ENCODE measurements at regions not wholly inside any gene's neighbourhood (a gene's known extent, or its start where the extent isn't known, plus 50 kb on each side); places are given as distances from the start of the nearest gene placed in this dataset.

DNA sequence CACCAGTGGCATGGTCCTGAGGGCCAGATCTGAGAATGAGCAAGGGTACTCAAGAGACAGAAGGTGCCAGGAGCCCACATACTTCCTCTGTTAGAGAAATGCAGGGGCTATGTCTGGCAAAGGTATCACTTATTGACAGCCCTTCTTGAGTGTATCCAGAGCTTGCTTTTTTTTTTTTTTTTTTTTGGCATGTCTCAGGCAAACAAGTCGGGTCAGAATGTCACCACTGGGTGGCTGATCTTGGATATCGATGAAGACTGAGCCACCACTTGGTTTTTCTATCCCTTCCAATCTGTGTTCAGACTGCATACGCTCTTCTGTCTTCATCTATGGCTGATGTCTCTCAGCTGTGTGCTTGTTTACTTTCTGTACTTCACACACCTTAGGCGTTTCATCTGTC, 363.4 kb upstream of the C2CD4B start:
- H4K20me1 ChIP-seq (ENCODE audit: insufficient read depth, poor library complexity, severe bottlenecking): no peaks in the 10 kb centered on the region
- DNase-seq (ENCODE audit: low spot score): no peak

DNA sequence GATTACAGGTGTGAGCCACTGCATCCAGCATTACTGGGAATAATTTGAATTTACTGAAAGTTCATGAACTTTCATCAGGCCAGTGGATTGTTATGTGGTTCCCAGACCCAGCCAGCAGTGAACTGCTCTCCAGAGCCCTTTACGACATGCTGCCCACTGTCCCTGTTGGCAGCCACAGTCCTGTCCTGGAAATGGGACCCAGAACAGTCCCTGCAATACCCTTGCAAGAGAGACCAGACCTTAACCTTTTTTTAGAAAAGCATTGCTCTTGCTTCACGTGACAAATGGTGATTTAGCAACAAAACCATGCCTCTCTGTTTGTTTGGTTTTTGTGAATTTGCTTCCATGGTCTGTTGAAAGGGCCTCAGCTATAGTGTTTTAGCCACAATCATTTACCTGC, 367.3 kb upstream of the C2CD4B start:
- Histone ChIP-seq H3K27me3 (no peaks in the 10 kb centered on the region), H3K4me1 (ENCODE audit: insufficient read depth) (no peaks in the 10 kb centered on the region), H3K79me2 (peaks cover 15% of the 10 kb centered on the region), H3K4me2 (no peak overlapping the region), H3K4me3 (no peak overlapping the region), H3K36me3 (replicated peaks; ENCODE audit: insufficient read depth, low read depth) (no peaks in the 10 kb centered on the region), H3K9me3 (ENCODE audit: low read depth) (no peaks in the 10 kb centered on the region), H4K20me1 (ENCODE audit: insufficient read depth, poor library complexity, severe bottlenecking) (no peaks in the 10 kb centered on the region), H3K9me2 (replicated peaks; ENCODE audit: insufficient read depth) (no peaks in the 10 kb centered on the region), H2AFZ (no peak overlapping the region), H3K27ac (no peak overlapping the region)
- DNase-seq (ENCODE audit: low spot score): no peak
- TF ChIP-seq EZH2phosphoT487 (IDR thresholded peaks at IDR 0.05; ENCODE audit: low read depth, severe bottlenecking, unreplicated experiment): no peak
- no peak for TF ChIP-seq EZH2 (IDR thresholded peaks at IDR 0.05; ENCODE audit: borderline replicate concordance)
- TF ChIP-seq, protein P1, sequence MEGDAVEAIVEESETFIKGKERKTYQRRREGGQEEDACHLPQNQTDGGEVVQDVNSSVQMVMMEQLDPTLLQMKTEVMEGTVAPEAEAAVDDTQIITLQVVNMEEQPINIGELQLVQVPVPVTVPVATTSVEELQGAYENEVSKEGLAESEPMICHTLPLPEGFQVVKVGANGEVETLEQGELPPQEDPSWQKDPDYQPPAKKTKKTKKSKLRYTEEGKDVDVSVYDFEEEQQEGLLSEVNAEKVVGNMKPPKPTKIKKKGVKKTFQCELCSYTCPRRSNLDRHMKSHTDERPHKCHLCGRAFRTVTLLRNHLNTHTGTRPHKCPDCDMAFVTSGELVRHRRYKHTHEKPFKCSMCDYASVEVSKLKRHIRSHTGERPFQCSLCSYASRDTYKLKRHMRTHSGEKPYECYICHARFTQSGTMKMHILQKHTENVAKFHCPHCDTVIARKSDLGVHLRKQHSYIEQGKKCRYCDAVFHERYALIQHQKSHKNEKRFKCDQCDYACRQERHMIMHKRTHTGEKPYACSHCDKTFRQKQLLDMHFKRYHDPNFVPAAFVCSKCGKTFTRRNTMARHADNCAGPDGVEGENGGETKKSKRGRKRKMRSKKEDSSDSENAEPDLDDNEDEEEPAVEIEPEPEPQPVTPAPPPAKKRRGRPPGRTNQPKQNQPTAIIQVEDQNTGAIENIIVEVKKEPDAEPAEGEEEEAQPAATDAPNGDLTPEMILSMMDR (IDR thresholded peaks at IDR 0.05; ENCODE audit: poor library complexity): no peak
- 69% methylated on average over 2 of the region's 2 CpGs for WGBS (ENCODE audit: low lambda C conversion rate, missing lambda C conversion rate)

More for the DNA sequence above, 363.4 kb upstream of the C2CD4B start:
- Histone ChIP-seq H3K27me3 (no peaks in the 10 kb centered on the region), H3K4me1 (ENCODE audit: insufficient read depth) (no peaks in the 10 kb centered on the region), H3K4me2 (no peak overlapping the region), H2AFZ (no peak overlapping the region), H3K79me2 (peaks cover 15% of the 10 kb centered on the region), H3K9me2 (replicated peaks; ENCODE audit: insufficient read depth) (no peaks in the 10 kb centered on the region), H3K4me3 (no peak overlapping the region), H3K27ac (no peak overlapping the region), H3K36me3 (replicated peaks; ENCODE audit: insufficient read depth, low read depth) (no peaks in the 10 kb centered on the region), H3K9me3 (ENCODE audit: low read depth) (no peaks in the 10 kb centered on the region)
- WGBS (ENCODE audit: low lambda C conversion rate, missing lambda C conversion rate): 59% methylated on average over 4 of the region's 4 CpGs
- TF ChIP-seq EZH2phosphoT487 (IDR thresholded peaks at IDR 0.05; ENCODE audit: low read depth, severe bottlenecking, unreplicated experiment) (no peak), EZH2 (IDR thresholded peaks at IDR 0.05; ENCODE audit: borderline replicate concordance) (no peak)
- TF ChIP-seq, protein P1 (IDR thresholded peaks at IDR 0.05; ENCODE audit: poor library complexity): no peak

DNA sequence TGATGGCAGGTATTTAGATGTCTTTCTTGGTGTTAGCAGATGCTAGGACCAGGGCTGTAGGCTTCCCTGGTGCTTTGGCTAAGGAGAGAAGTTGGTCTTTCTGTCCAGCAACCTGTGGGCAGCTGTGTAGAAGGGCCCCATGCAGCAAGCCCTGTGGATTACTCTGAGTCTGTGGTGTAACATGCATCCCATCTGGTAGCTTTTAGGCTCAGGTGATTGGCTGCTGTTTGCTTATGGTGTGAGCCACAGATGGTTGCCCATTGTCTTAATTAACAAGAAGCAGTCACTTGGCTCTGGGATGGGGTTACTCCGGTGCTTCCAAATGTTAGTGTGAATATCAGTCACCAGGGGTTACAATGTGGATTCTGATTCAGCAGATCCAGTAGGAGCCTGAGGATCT, 368.6 kb upstream of the C2CD4B start:
- Histone ChIP-seq H3K27ac (no peak overlapping the region), H3K4me3 (no peak overlapping the region), H3K9me2 (replicated peaks; ENCODE audit: insufficient read depth) (no peaks in the 10 kb centered on the region), H3K79me2 (peaks cover 14% of the 10 kb centered on the region), H2AFZ (no peak overlapping the region), H3K27me3 (no peaks in the 10 kb centered on the region), H3K4me2 (no peak overlapping the region), H4K20me1 (ENCODE audit: insufficient read depth, poor library complexity, severe bottlenecking) (no peaks in the 10 kb centered on the region), H3K4me1 (ENCODE audit: insufficient read depth) (no peaks in the 10 kb centered on the region), H3K9me3 (ENCODE audit: low read depth) (no peaks in the 10 kb centered on the region), H3K36me3 (replicated peaks; ENCODE audit: insufficient read depth, low read depth) (no peaks in the 10 kb centered on the region)
- WGBS (ENCODE audit: low lambda C conversion rate, missing lambda C conversion rate): 100% methylated on average over 1 of the region's 1 CpG
- no peak for DNase-seq (ENCODE audit: low spot score)
- TF ChIP-seq, protein P1 (IDR thresholded peaks at IDR 0.05; ENCODE audit: poor library complexity): no peak
- TF ChIP-seq EZH2 (IDR thresholded peaks at IDR 0.05; ENCODE audit: borderline replicate concordance) (no peak), EZH2phosphoT487 (IDR thresholded peaks at IDR 0.05; ENCODE audit: low read depth, severe bottlenecking, unreplicated experiment) (no peak)

DNA sequence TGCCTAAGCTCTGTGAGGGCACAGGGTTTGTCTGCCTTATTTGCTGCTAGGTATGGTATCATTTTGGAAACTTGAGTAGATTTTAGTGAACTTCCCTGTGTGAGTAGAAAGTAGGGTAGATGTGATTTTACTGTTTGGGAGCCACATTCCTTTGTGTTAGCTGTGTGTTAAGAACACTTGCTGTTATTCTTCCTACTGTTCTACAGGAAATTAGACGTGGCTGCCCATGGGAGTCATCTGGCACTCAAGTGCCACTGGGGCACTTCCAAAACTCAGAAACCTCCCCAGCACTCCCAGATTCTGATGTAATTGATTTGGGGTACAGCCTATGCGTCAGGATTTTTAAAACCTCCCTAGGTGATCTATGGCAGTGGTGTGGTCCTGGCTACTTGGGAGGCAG, 369.9 kb upstream of the C2CD4B start:
- H3K9me2 ChIP-seq (replicated peaks; ENCODE audit: insufficient read depth): no peaks in the 10 kb centered on the region
- no peaks in the 10 kb centered on the region for H3K27me3 ChIP-seq
- no peak overlapping the region for H3K4me2 ChIP-seq
- H3K27ac ChIP-seq: no peak overlapping the region
- H3K79me2 ChIP-seq: peaks cover 5% of the 10 kb centered on the region
- H2AFZ ChIP-seq: no peak overlapping the region
- H4K20me1 ChIP-seq (ENCODE audit: insufficient read depth, poor library complexity, severe bottlenecking): no peaks in the 10 kb centered on the region
- no peak overlapping the region for H3K4me3 ChIP-seq
- 94% methylated on average over 2 of the region's 2 CpGs for WGBS (ENCODE audit: low lambda C conversion rate, missing lambda C conversion rate)
- H3K4me1 ChIP-seq (ENCODE audit: insufficient read depth): no peaks in the 10 kb centered on the region
- TF ChIP-seq EZH2 (IDR thresholded peaks at IDR 0.05; ENCODE audit: borderline replicate concordance): no peak
- TF ChIP-seq, protein P1 (IDR thresholded peaks at IDR 0.05; ENCODE audit: poor library complexity): no peak
- TF ChIP-seq EZH2phosphoT487 (IDR thresholded peaks at IDR 0.05; ENCODE audit: low read depth, severe bottlenecking, unreplicated experiment): no peak
- no peak for DNase-seq (ENCODE audit: low spot score)
- no peaks in the 10 kb centered on the region for H3K9me3 ChIP-seq (ENCODE audit: low read depth)
- H3K36me3 ChIP-seq (replicated peaks; ENCODE audit: insufficient read depth, low read depth): no peaks in the 10 kb centered on the region
